Muscle layer of duodenum (tissue), 2 donors: ENCODE measurements at regions not wholly inside any gene's neighbourhood (a gene's known extent, or its start where the extent isn't known, plus 50 kb on each side); places are given as distances from the start of the nearest gene placed in this dataset.

ENCODE experiments used
- H3K27ac ChIP-seq: one replicate; pipeline ENCODE4 v1.7.0; 2013; ENCODE audit warnings: mild to moderate bottlenecking, low read length
- H3K27me3 ChIP-seq: one replicate; pipeline ENCODE4 v1.7.0; 2013; ENCODE audit warnings: low read depth, mild to moderate bottlenecking, control low read depth, low read length
- H3K36me3 ChIP-seq, 2 donors: one replicate each; pipeline ENCODE4 v1.7.0; 2013; ENCODE audit warnings: low read length in 2 of 2, control low read depth in 1 of 2, mild to moderate bottlenecking in 1 of 2; ENCODE audit not compliant: insufficient read depth in 2 of 2, control insufficient read depth in 1 of 2
- H3K4me1 ChIP-seq, 2 donors: one replicate each; pipeline ENCODE4 v1.7.0; 2013; ENCODE audit warnings: low read length in 2 of 2, mild to moderate bottlenecking in 2 of 2, control low read depth in 1 of 2, moderate library complexity in 1 of 2; ENCODE audit not compliant: insufficient read depth in 2 of 2, control insufficient read depth in 1 of 2
- H3K4me3 ChIP-seq, 2 donors: one replicate each; pipeline ENCODE4 v1.7.0; 2013; ENCODE audit warnings: low read length in 2 of 2, low read depth in 1 of 2, mild to moderate bottlenecking in 1 of 2
- H3K9me3 ChIP-seq, 2 donors: one replicate each; pipeline ENCODE4 v1.7.0; 2013; ENCODE audit warnings: low read length in 2 of 2, control low read depth in 1 of 2, mild to moderate bottlenecking in 1 of 2; ENCODE audit not compliant: control insufficient read depth in 1 of 2
- donor health status: healthy.

GRCh38 chr2:224260372-224261020 lies 141.4 kb downstream of the FAM124B start:
- Histone ChIP-seq H3K36me3 (no peaks in the 10 kb centered on the region), H3K27ac (no peak overlapping the region), H3K27me3 (no peaks in the 10 kb centered on the region), H3K9me3 (no peaks in the 10 kb centered on the region), H3K4me3 (no peak overlapping the region), H3K4me1 (peaks cover 0 to 9% of the 10 kb centered on the region in 2 donors)

GRCh38 chr2:224259831-224260230 lies 142.1 kb downstream of the FAM124B start:
- no peak overlapping the region for H3K27ac ChIP-seq
- H3K4me1 ChIP-seq = peaks cover 0 to 9% of the 10 kb centered on the region in 2 donors
- H3K36me3 ChIP-seq = no peaks in the 10 kb centered on the region
- H3K9me3 ChIP-seq = no peaks in the 10 kb centered on the region
- no peak overlapping the region for H3K4me3 ChIP-seq
- no peaks in the 10 kb centered on the region for H3K27me3 ChIP-seq

DNA sequence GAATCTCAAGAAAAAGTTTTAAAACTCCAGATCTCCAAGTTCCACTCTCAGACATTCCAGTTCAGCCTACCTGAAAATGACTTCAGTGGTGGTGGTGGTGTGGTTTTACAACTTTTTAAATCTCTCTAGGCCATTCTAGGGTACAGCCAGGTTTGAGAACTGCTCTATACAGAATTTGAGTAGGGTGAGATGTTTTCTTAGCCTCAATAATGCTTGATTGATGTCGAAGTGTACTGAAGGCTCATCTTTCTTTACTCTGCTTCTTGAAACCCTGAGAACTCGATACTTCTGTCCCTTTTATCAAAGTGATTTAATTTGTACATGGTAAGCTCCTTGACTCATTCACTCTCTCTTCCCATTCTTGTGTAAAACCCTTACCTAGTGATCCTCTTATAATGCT lies 143.8 kb downstream of the FAM124B start:
- no peak overlapping the region for H3K4me3 ChIP-seq
- H3K27ac ChIP-seq = no peak overlapping the region
- H3K9me3 ChIP-seq = no peaks in the 10 kb centered on the region
- no peaks in the 10 kb centered on the region for H3K27me3 ChIP-seq
- peaks cover 0 to 9% of the 10 kb centered on the region in 2 donors for H3K4me1 ChIP-seq
- no peaks in the 10 kb centered on the region for H3K36me3 ChIP-seq

DNA sequence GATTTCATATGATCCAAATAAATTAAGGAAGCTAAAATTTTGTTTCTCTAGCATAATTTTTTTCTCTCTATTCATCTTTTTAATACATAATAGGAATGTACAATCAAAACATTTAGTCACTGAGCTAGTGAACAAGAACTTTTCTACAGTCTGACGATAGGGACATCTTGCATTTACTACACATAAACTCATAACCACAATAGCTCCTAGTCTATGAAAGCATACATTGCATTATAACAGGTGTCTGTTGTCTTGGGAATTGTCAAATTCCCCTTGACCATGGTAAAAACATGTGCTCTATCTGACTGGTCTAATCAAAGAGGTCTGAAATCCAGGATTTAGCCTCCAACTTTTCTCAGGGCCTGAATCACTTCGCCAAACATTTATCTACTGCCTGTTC lies 144.8 kb downstream of the FAM124B start:
- H3K36me3 ChIP-seq = no peaks in the 10 kb centered on the region
- peaks cover 0 to 9% of the 10 kb centered on the region in 2 donors for H3K4me1 ChIP-seq
- no peak overlapping the region for H3K27ac ChIP-seq
- H3K9me3 ChIP-seq = no peaks in the 10 kb centered on the region
- no peaks in the 10 kb centered on the region for H3K27me3 ChIP-seq
- H3K4me3 ChIP-seq = no peak overlapping the region

GRCh38 chr2:224253464-224253863 lies 148.4 kb downstream of the FAM124B start:
- Histone ChIP-seq H3K27ac (no peak overlapping the region), H3K36me3 (no peaks in the 10 kb centered on the region), H3K27me3 (no peaks in the 10 kb centered on the region), H3K4me1 (no peaks in the 10 kb centered on the region), H3K4me3 (no peak overlapping the region), H3K9me3 (no peaks in the 10 kb centered on the region)

- H3K4me3 ChIP-seq = no peak overlapping the region
- H3K27ac ChIP-seq = no peak overlapping the region
- H3K36me3 ChIP-seq = no peaks in the 10 kb centered on the region
- no peaks in the 10 kb centered on the region for H3K27me3 ChIP-seq
- H3K4me1 ChIP-seq = no peaks in the 10 kb centered on the region
- no peaks in the 10 kb centered on the region for H3K9me3 ChIP-seq
Measured at GRCh38 chr2:224252631-224253030, 149.3 kb downstream of the FAM124B start.

DNA sequence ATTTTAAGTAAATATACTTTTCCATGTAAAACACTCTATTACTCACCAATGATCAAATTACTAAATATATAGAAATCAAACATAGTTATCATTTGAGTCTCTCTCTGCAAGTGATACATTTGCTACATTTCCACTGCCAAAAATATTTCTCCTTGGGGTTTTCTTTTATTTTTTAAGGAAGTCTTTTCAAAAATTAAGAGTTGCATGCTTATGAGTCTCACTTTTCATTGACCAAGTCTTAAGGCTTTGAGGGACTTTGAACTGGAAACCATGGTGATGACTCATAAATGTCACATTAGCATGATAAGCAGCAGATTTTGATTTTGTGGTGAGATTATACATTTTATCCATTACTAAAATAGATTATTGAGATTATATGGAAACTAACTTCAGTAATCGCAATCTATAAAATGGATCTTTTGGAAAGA lies 152.9 kb downstream of the FAM124B start:
- no peak overlapping the region for H3K27ac ChIP-seq
- no peaks in the 10 kb centered on the region for H3K36me3 ChIP-seq
- H3K9me3 ChIP-seq = no peaks in the 10 kb centered on the region
- H3K4me3 ChIP-seq = no peak overlapping the region
- no peaks in the 10 kb centered on the region for H3K27me3 ChIP-seq
- no peaks in the 10 kb centered on the region for H3K4me1 ChIP-seq

DNA sequence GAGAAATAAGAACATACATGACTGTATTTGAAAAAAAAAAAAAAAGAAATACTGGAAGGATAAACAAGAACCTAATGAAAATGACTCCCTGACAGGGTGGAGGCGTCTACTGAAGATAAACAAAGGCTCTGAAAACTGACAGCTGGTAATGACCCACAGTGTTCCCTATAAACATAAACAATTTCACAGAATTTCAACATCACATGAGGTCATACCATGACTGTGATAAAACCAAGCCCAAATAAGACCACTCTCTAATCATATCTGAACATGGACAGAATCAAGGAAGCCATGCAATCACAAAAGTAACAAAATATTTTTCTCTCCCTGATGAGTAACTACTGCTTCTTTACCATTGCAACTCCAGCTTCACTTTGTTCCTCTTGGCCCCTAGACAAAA lies 159.3 kb downstream of the FAM124B start:
- H3K4me3 ChIP-seq = no peak overlapping the region
- H3K27me3 ChIP-seq = no peaks in the 10 kb centered on the region
- H3K4me1 ChIP-seq = no peaks in the 10 kb centered on the region
- H3K9me3 ChIP-seq = no peaks in the 10 kb centered on the region
- no peak overlapping the region for H3K27ac ChIP-seq
- no peaks in the 10 kb centered on the region for H3K36me3 ChIP-seq

DNA sequence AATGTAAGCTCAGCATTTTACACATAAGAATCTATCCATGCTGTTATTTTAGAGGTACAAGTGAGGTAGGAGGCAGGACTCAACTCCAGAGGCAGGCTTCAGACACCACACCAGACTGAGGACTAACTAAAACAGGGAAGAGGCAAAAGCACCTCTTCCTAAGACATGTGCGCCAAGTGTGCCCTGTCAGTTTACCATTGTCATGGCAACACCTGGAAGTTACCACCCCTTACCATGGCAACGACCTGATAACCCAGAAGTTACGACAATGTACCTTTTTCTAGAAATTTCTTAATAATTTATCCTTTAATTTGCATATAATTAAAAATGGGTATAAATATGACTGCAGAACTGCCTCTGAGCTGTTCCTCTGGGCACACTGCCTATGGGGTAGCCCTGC lies 160.1 kb downstream of the FAM124B start:
- Histone ChIP-seq H3K27ac (no peak overlapping the region), H3K4me3 (no peak overlapping the region), H3K36me3 (no peaks in the 10 kb centered on the region), H3K9me3 (no peaks in the 10 kb centered on the region), H3K27me3 (no peaks in the 10 kb centered on the region), H3K4me1 (no peaks in the 10 kb centered on the region)

- no peak overlapping the region for H3K4me3 ChIP-seq
- H3K27ac ChIP-seq = no peak overlapping the region
- H3K4me1 ChIP-seq = no peaks in the 10 kb centered on the region
- no peaks in the 10 kb centered on the region for H3K36me3 ChIP-seq
- no peaks in the 10 kb centered on the region for H3K27me3 ChIP-seq
- H3K9me3 ChIP-seq = no peaks in the 10 kb centered on the region
Measured at GRCh38 chr2:224241001-224241400, 160.9 kb downstream of the FAM124B start.

DNA sequence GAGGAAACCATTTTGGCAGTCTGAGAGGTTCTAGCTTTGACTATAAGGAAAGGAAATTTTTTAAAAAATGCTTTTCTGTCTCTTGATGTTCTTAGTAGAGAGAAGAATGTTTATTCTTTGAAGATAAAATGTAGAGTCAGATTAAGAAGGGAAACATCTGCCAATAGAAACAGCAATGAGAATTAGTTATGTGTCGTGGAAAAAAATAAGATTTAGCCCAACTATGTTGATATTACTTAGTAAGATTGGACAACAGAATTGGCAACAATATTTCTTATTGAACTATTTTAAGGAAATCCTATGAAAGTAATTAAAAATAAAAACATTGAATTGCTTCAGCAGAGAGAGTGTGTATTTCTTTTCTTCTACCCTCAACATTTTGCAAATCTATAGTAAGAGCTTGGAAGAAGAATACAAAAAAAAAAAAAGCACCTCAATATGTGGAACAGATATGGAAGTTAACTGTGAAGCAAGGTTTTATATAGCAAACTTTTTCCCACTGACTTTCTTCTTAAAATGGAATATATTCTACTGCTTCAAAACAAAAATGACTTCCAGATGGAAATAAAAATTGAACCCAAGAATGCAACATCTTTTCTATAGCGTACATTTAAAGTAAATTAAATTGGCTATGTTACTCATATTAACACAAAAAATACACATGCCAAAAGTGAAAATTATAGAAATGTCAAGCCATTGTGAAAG lies 177.9 kb downstream of the FAM124B start:
- H3K27me3 ChIP-seq = no peaks in the 10 kb centered on the region
- H3K4me1 ChIP-seq = peaks cover 5% of the 10 kb centered on the region in 2 donors
- H3K27ac ChIP-seq = no peak overlapping the region
- no peaks in the 10 kb centered on the region for H3K36me3 ChIP-seq
- H3K9me3 ChIP-seq = no peaks in the 10 kb centered on the region
- H3K4me3 ChIP-seq = no peak overlapping the region

DNA sequence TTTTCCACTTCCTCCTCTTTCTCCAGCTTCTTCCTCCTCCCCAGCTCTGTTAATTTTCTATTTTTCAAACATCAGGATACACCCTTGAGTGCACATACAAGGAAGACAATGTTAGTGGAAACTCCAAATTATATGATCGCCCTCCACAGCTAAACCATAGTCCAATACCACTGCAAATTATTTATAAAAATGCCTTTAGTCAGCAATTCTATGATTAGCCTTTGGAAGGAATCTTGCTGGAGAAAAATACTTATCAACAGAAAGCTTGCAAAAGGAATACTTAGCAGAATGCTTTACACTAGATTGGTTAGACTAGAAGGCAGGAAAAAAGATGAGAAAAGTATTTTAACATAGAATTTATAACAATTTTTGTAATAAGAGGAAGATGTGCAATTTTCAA lies 178.9 kb downstream of the FAM124B start:
- Histone ChIP-seq H3K9me3 (peaks cover 0 to 3% of the 10 kb centered on the region in 2 donors), H3K4me3 (no peak overlapping the region), H3K36me3 (no peaks in the 10 kb centered on the region), H3K27ac (no peak overlapping the region), H3K4me1 (peaks cover 5% of the 10 kb centered on the region in 2 donors), H3K27me3 (no peaks in the 10 kb centered on the region)
